Activated T-cell treated with anti-CD3 and anti-CD28 coated beads, Interleukin-2, amount 50 U/mL, for 48 hours (primary cell): ENCODE measurements at regions not wholly inside any gene's neighbourhood (a gene's known extent, or its start where the extent isn't known, plus 50 kb on each side); places are given as distances from the start of the nearest gene placed in this dataset.

ENCODE experiments used
- DNase-seq, 2 experiments: peaks; one replicate each; pipeline ENCODE4 v3.0.0-alpha.2; 2020

DNA sequence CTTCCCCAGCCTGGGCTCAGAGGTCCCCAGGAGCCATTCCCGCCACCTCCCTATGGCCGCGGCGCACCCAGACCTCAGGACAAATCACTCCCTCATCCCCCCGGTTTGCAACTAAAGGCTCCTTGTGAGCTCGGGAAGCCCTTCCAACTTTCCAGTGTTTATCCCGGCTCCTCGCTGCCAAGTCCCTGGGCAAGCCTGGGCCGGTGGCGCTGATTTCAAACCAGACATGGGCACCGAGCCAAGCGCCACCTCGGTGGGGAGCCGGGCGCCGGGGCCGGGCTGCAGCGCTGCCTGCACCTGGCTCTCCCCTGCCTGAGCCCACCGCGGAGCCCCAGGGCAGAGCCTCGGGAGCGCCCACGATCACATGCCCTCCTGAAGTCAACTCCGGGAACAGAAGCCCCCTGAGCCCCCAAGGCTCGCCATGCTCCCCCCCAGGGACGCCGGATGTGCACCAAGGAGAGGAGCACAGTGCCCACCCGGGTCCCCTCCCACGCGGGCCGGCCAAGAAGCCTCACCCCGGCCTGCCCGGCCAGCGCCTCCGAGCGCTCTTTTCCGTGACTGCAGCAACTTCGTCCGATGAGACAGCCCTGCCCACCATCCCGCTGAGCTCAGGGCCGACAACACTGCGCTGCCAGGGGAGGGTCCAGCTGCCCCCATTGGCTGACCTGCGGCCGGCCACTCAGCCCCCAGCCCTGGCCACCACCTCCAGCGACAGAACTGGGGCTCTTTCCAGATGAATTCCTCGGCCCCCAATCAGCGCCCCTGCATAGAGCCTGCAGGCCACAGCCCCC is 50.0 kb downstream of the NCOR2 start:
- DNase-seq, result no peak

GRCh38 chr12:124516850-124517249 is 50.6 kb downstream of the NCOR2 start:
- no peak for DNase-seq

DNA sequence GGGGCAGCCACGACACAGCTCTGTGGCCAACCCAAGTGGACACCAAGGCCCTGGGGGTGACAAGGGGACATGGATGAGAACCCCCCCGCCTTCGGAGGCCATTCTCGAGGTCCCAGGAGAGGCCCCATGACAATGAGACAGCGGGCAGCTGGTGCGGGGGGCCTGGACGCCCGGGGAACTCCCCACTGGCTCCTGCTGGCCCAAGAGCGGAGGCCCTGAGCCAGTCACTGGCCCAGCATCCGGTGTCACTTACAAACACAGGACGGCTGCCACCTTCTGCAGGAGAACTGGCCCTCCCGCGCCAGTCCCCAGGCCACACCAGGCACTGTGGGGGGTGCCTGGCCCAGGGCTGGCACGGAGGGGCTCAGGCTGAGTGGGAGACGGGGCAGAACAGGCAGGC is 51.4 kb downstream of the NCOR2 start:
- no peak for DNase-seq

- DNase-seq, result no peak
Measured at GRCh38 chr12:124514996-124515932, 52.1 kb downstream of the NCOR2 start.

DNA sequence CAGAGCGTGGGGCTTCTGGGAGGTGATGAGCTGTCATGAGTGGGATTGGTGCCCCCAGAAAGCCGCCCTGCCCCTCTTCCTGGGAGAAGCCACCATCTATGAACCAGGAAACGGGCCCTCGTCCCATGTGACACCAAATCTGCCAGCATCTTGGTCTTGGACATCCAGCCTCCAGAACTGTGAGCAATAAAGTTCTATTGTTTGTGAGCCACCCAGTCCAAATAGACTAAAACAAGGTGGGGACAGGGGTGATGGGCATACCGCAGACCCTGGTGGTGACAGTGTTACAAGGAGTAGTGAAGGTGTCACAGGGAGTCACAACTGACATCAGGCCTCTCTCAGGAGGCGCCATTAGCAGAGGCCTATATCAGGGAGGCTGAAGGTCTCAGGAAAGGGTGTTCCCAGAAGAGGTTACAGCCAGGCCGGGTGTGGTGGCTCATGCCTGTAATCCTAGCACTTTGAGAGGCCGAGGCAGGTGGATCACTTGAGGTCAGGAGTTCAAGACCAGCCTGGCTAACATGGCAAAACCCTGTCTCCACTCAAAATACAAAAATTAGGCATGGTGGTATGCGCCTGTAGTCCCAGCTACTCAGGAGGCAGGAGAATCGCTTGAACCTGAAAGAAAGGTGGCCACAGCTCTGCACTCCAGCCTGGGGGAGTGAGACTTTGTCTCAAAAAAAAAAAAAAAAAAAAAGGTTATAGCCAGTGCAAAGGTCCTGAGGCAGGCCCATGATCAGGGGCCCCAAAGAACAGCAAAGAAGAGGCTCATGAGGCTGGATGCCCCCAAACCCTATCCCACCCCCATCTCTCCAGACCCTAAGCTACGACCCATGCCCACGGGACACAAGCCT is 53.0 kb downstream of the NCOR2 start:
- no peak for DNase-seq

DNA sequence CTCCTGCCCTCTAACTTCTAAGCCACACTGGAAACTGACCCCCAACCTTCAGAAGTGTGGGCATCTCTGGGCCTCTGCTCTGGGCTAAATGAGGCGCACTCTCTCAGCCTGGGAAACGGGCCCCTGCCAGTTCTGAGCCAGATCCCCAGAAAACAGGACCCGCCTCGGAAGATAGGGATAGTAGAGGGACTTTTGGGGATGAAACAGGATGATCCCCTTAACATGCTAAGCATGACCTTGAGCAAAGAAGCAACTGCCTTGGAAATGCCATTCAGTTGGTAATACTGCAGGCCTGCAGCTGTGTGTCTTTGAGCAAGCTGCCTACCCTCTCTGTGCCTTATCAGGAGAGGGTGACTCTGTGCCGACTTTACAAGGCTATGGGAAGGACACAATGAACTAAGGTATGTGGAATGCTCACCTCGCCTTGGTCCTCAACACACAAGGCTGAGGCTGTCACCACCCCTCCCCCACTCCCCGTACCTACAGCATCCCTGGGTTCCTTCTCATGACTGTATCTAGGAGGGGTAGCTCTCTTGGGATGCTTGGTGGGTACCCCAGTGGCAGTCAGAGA is 54.0 kb downstream of the NCOR2 start:
- no peak for DNase-seq

DNA sequence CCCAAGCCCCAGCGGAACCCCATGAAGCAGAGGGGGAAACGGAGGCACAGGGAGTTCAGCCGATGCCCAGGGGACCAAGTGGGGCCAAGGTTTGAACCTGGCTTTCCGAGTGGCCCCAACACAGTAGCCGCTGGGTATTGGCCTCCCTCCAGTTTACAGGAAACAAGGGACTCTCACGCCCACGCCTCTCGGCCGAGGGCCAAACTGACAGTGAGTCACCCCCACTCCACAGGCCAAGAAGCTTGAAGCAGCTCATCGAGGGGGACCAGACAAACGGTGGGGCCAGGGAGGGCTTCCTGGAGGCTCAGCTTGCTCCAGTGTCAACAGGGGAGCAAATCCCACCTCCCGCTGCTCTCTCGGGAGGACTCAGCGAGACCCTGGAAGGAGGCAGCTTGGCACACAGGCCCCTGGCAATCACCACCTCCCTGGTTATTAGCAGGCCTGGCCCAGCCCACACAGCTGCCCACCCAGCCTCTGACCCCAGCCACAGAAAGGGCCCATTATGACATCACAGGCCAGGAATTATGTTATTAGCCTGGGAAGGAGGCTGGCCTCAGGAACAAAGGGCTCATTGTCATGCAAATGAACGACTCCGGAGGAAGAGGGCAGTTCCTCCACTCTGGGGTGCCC is 54.6 kb downstream of the NCOR2 start:
- DNase-seq, result no peak

GRCh38 chr12:124511259-124511985 is 56.0 kb downstream of the NCOR2 start:
- no peak for DNase-seq

DNA sequence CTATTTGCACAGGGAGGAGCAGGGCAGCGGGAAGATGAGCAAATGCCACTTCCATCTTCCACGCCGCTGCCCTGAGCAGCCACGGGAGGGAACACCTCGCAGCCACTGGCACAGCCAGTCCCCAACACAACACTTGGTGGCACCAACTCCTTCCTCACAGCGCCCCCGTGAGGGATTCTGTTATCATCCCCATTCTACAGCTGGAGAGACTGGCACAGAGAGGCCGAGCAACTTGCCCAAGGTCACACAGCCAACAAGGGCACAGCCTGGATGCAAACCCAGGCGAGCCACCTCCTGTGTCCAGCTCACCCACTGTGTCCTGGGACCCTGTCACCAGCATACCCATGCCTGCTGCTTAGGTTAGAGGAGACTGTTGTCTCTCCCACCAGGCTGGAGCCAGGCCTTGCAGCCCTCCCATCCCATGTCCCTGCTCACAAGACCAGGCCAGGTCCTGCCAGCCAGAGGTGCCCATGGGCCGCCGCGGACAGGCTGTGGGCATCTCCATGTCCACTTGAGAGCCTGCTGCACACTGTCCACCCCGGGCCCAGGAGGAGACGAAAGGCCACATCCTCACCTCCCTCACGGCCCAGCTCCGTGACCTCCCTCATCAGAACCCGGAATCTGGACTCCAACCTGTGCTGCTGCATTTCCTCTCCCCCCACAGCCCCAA is 57.0 kb downstream of the NCOR2 start:
- DNase-seq, result peak; percentile 33 to 37

- no peak for DNase-seq
Measured at GRCh38 chr12:124509676-124510300, 57.6 kb downstream of the NCOR2 start.

- no peak for DNase-seq
Measured at GRCh38 chr12:124509300-124509675, 58.1 kb downstream of the NCOR2 start.

GRCh38 chr12:124508381-124509079 is 58.9 kb downstream of the NCOR2 start:
- no peak for DNase-seq

DNA sequence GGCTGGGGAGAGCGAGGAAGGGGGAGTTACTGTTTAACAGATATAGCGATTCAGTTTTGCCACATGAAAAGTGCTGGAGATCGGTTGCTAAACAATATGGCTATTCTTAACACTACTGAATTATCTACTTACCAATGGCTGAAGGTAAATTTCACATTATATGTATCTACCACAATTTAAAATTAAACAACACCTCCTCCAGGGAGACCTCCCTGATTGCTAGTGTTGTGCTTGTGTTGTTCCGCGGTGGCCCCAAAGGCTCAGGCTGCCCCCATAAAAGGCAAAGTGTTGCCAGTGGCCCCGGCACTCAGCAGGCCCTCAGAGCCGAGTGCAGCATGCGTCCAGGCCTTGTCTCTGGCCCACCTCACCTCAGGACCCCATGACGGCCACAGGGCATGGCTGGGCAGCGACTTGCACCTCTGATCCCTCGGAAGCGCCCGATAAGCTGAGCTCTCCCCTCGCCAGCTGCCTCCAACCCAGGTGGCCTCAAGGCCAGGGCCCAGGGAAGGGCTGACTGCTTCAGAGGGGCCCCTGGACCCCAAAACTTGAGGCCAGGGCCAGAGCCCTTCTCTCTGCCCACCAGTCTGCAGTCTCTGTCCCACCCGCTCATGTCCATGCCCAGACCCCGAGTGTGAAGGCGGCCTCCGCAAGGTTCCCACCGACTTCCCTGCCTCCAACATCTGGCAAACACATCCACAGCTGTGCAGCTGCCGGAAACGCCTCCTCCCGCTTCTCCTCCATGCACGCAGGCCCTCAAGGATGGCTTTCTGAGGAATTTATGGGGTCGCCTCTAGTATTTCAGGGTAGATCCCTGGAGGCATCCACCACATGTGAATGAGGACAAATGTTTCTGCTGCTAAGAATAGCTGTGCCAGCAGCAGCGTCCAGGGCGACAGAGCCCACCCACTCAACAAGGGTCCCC is 60.0 kb downstream of the NCOR2 start:
- no peak for DNase-seq

- no peak for DNase-seq
Measured at GRCh38 chr12:124506832-124507153, 60.6 kb downstream of the NCOR2 start.

DNA sequence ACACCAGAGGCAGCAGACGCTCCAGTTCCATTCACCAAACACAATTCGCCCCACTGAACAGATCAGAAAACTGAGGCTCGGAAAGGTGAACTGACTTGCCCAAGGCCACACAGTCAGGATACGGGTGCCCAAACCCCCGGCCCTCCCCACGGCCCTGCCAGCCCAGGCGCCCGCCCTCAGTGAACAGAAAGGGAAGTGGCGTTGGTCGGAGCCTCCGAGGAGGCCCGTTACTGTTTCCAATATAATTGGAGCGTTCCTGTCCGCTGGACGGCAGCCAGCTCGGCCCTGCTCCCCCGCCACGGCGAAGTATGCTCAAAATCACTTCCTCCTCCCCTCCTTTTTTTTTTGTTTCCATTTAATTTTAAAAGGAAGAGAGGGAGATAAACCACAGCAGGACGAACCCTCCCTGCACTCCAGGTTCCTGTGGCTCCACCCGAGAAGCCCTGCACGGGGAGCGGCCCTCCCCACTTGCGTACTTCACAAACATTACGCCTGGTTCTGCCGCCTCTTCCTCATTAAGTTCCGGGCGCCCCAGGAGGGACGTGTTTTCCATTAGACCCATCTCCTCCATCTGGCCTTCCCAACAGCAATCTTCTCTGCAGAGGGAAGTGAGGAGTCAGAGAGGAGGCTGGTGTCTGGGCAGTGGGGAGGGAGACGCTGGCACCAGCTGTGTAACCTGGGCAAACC is 61.1 kb downstream of the NCOR2 start:
- no peak for DNase-seq

DNA sequence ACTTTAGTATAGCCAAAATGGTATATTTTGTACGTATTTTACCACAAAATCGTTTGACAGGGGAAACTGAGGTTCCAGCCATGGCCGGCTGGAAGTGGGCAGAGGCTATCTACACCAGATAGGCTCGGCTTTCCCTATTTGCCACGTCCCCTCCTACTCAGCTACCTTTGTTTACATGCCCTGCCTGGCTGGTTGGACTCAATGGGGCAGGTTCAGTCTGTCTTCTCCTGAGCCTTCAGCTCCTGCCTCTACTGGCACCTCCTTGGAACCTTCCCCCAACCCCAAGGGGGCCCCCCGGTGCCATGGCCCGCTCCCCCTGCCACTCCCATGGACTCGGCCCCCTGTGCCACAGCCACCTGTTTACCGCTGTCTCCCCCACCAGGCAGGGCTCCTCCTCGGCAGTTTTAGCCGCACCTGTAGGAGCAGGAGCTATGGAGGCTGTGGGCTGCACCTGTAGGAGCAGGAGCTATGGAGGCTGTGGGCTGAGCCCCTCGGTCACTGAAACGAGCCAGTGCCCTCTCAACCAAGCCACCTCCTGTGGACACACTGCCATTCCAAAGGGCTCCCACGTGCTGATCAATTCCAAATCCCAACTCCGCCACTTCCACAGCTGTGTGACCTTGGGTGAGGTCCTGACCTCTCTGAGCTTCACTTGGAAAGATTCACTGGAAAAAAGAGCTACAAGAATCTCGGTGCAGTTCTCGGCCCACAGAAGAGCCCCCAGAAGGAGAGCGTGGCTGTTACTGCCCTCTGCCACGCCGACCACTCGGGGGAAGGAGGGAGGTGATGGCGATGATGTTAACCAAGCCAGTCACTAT is 62.2 kb downstream of the NCOR2 start:
- DNase-seq, result no peak

GRCh38 chr12:124504273-124505000 is 63.0 kb downstream of the NCOR2 start:
- no peak for DNase-seq
